PFSK-1 (cell line): ENCODE measurements at regions not wholly inside any gene's neighbourhood (a gene's known extent, or its start where the extent isn't known, plus 50 kb on each side); places are given as distances from the start of the nearest gene placed in this dataset.

Experiments
- TAF1 ChIP-seq: IDR thresholded peaks from 2 replicates; pipeline ENCODE4 v1.6.1; 2012; ENCODE audit warnings: low read length, control low read depth, borderline replicate concordance; ENCODE audit not compliant: insufficient read depth
- TF ChIP-seq, protein P1 (sequence below), 2 experiments: IDR thresholded peaks; 2 replicates each; pipeline versions ENCODE4 v1.6.1 to v1.8.0; 2011 to 2012; ENCODE audit warnings: low read depth in 2 of 2, low read length in 2 of 2, control low read depth in 1 of 2, inconsistent platforms in 1 of 2, mild to moderate bottlenecking in 1 of 2, moderate library complexity in 1 of 2; ENCODE audit not compliant: insufficient read depth in 1 of 2

DNA sequence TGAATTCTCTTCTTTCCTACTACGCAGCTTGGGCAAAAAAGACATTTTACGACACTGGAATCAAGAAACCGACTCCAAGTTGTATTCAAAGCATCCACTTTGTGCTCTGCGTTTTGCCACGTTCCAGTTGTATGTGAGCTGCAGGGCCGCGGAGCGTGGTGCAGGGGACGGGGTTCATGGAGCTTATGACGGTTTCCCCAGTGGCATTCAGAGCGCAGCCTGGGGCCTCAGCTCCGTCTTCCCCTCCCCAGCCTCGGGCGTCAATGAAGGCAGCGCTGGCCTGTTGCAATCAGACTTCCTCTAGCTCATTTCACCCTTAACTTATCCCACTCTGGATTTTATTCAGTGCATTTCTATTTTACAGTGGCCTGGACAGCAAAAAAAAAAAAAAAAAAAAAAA, 403.4 kb upstream of the KLF6 start:
- TF ChIP-seq TAF1, result no peak
- TF ChIP-seq, protein P1, sequence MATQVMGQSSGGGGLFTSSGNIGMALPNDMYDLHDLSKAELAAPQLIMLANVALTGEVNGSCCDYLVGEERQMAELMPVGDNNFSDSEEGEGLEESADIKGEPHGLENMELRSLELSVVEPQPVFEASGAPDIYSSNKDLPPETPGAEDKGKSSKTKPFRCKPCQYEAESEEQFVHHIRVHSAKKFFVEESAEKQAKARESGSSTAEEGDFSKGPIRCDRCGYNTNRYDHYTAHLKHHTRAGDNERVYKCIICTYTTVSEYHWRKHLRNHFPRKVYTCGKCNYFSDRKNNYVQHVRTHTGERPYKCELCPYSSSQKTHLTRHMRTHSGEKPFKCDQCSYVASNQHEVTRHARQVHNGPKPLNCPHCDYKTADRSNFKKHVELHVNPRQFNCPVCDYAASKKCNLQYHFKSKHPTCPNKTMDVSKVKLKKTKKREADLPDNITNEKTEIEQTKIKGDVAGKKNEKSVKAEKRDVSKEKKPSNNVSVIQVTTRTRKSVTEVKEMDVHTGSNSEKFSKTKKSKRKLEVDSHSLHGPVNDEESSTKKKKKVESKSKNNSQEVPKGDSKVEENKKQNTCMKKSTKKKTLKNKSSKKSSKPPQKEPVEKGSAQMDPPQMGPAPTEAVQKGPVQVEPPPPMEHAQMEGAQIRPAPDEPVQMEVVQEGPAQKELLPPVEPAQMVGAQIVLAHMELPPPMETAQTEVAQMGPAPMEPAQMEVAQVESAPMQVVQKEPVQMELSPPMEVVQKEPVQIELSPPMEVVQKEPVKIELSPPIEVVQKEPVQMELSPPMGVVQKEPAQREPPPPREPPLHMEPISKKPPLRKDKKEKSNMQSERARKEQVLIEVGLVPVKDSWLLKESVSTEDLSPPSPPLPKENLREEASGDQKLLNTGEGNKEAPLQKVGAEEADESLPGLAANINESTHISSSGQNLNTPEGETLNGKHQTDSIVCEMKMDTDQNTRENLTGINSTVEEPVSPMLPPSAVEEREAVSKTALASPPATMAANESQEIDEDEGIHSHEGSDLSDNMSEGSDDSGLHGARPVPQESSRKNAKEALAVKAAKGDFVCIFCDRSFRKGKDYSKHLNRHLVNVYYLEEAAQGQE (IDR thresholded peaks at IDR 0.05; ENCODE audit: insufficient read depth in 1 of 2, low read depth in 2 of 2, low read length in 2 of 2), result no peak
